GM18519 (cell line): ENCODE measurements at regions not wholly inside any gene's neighbourhood (a gene's known extent, or its start where the extent isn't known, plus 50 kb on each side); places are given as distances from the start of the nearest gene placed in this dataset.

ENCODE experiments used
- ATAC-seq: cut with Tn5 transposase; IDR thresholded peaks from one replicate; pipeline ENCODE4 v1.9.1; 2021; ENCODE audit warnings: mild to moderate bottlenecking, moderate library complexity; ENCODE audit not compliant: unreplicated experiment, low FRiP score

- ATAC-seq, result no peak
Observed at GRCh38 chr6:21457647-21458046, 135.9 kb upstream of the SOX4 start.

- no peak for ATAC-seq
Observed at GRCh38 chr6:21459641-21460040, 133.9 kb upstream of the SOX4 start.

- no peak for ATAC-seq
Observed at GRCh38 chr6:21461844-21462518, 131.6 kb upstream of the SOX4 start.

- no peak for ATAC-seq
Observed at GRCh38 chr6:21462519-21462852, 131.1 kb upstream of the SOX4 start.

- ATAC-seq, result no peak
Observed at GRCh38 chr6:21467091-21467490, 126.5 kb upstream of the SOX4 start.

GRCh38 chr6:21468461-21468860, 125.1 kb upstream of the SOX4 start:
- no peak for ATAC-seq

GRCh38 chr6:21469213-21469612, 124.3 kb upstream of the SOX4 start:
- ATAC-seq, result no peak

- ATAC-seq, result no peak
Observed at GRCh38 chr6:21476112-21476511, 117.4 kb upstream of the SOX4 start.

GRCh38 chr6:21478411-21478810, 115.1 kb upstream of the SOX4 start:
- no peak for ATAC-seq

GRCh38 chr6:21478883-21479539, 114.5 kb upstream of the SOX4 start:
- no peak for ATAC-seq

- no peak for ATAC-seq
Observed at GRCh38 chr6:21486115-21486514, 107.4 kb upstream of the SOX4 start.

- ATAC-seq, result no peak
Observed at GRCh38 chr6:21489826-21490225, 103.7 kb upstream of the SOX4 start.

GRCh38 chr6:21491955-21492354, 101.6 kb upstream of the SOX4 start:
- no peak for ATAC-seq

- no peak for ATAC-seq
Observed at GRCh38 chr6:21494505-21494904, 99.0 kb upstream of the SOX4 start.

- no peak for ATAC-seq
Observed at GRCh38 chr6:21496196-21496595, 97.4 kb upstream of the SOX4 start.

GRCh38 chr6:21496706-21497105, 96.8 kb upstream of the SOX4 start:
- ATAC-seq, result no peak

GRCh38 chr6:21500314-21501020, 93.1 kb upstream of the SOX4 start:
- ATAC-seq, result no peak

- no peak for ATAC-seq
Observed at GRCh38 chr6:21501021-21501354, 92.6 kb upstream of the SOX4 start.

- ATAC-seq, result no peak
Observed at GRCh38 chr6:21501815-21502214, 91.7 kb upstream of the SOX4 start.

GRCh38 chr6:21502682-21503081, 90.9 kb upstream of the SOX4 start:
- ATAC-seq, result no peak

GRCh38 chr6:21504790-21505189, 88.8 kb upstream of the SOX4 start:
- ATAC-seq, result no peak

GRCh38 chr6:21505574-21505990, 88.0 kb upstream of the SOX4 start:
- no peak for ATAC-seq
